ENCODE measurements at regions not wholly inside any gene's neighbourhood (a gene's known extent, or its start where the extent isn't known, plus 50 kb on each side); places are given as distances from the start of the nearest gene placed in this dataset.

- no peak for DNase-seq
These were observed 440.7 kb downstream of the CMPK2 start for GRCh38 chr2:6425032-6425431.

GRCh38 chr2:6429210-6429986, 436.3 kb downstream of the CMPK2 start:
- no peak for DNase-seq

- DNase-seq = no peak
These were observed 431.3 kb downstream of the CMPK2 start for GRCh38 chr2:6434438-6434837.

- DNase-seq = no peak
These were observed 423.9 kb downstream of the CMPK2 start for GRCh38 chr2:6441800-6442199.

- DNase-seq = no peak
These were observed 423.3 kb downstream of the CMPK2 start for GRCh38 chr2:6442252-6442985.

GRCh38 chr2:6443061-6443823, 422.5 kb downstream of the CMPK2 start:
- no peak for DNase-seq

- DNase-seq = no peak
These were observed 421.2 kb downstream of the CMPK2 start for GRCh38 chr2:6444514-6444913.

- no peak for DNase-seq
These were observed 420.6 kb downstream of the CMPK2 start for GRCh38 chr2:6445156-6445555.

GRCh38 chr2:6446938-6447608, 418.6 kb downstream of the CMPK2 start:
- no peak for DNase-seq

- DNase-seq = no peak
These were observed 416.8 kb downstream of the CMPK2 start for GRCh38 chr2:6448893-6449292.

GRCh38 chr2:6449343-6449742, 416.4 kb downstream of the CMPK2 start:
- no peak for DNase-seq

GRCh38 chr2:6452702-6453481, 412.8 kb downstream of the CMPK2 start:
- DNase-seq = no peak

GRCh38 chr2:6454286-6454990, 411.3 kb downstream of the CMPK2 start:
- no peak for DNase-seq

GRCh38 chr2:6459138-6459537, 406.6 kb downstream of the CMPK2 start:
- DNase-seq = no peak

GRCh38 chr2:6470518-6470917, 395.2 kb downstream of the CMPK2 start:
- DNase-seq = no peak

- DNase-seq = no peak
These were observed 394.3 kb downstream of the CMPK2 start for GRCh38 chr2:6471419-6471818.

- DNase-seq = no peak
These were observed 391.3 kb downstream of the CMPK2 start for GRCh38 chr2:6474161-6475140.

GRCh38 chr2:6475155-6475940, 390.4 kb downstream of the CMPK2 start:
- no peak for DNase-seq

- DNase-seq = no peak
These were observed 385.2 kb downstream of the CMPK2 start for GRCh38 chr2:6480514-6480913.
